ENCODE measurements at regions not wholly inside any gene's neighbourhood (a gene's known extent, or its start where the extent isn't known, plus 50 kb on each side); places are given as distances from the start of the nearest gene placed in this dataset.

DNA sequence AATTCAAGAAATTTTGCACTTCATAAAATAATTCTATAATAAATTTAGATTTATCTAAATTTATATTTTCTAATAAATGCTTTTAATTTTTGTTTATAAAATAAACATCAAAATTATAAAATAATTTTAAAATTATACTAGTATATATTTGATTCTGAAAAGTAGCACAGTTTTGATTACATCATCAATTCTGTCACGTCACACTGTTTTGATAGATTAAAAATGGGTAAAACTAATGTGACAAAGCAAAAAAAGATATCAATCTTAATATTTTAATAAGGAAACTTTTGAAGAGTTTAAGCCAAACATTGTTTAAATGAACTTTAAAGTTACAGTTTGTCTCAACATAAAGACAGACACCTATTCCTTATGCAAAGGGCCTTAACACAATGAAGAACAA is 1001.8 kb downstream of the KCNT2 start:
- TF ChIP-seq, protein P1, sequence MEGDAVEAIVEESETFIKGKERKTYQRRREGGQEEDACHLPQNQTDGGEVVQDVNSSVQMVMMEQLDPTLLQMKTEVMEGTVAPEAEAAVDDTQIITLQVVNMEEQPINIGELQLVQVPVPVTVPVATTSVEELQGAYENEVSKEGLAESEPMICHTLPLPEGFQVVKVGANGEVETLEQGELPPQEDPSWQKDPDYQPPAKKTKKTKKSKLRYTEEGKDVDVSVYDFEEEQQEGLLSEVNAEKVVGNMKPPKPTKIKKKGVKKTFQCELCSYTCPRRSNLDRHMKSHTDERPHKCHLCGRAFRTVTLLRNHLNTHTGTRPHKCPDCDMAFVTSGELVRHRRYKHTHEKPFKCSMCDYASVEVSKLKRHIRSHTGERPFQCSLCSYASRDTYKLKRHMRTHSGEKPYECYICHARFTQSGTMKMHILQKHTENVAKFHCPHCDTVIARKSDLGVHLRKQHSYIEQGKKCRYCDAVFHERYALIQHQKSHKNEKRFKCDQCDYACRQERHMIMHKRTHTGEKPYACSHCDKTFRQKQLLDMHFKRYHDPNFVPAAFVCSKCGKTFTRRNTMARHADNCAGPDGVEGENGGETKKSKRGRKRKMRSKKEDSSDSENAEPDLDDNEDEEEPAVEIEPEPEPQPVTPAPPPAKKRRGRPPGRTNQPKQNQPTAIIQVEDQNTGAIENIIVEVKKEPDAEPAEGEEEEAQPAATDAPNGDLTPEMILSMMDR (conservative IDR thresholded peaks at IDR 0.05; ENCODE audit: low read length) = no peak
- no peak for TF ChIP-seq EZH2phosphoT487 (IDR thresholded peaks at IDR 0.05; ENCODE audit: borderline replicate concordance)

Measured in Loucy (cell line).